ENCODE measurements at regions not wholly inside any gene's neighbourhood (a gene's known extent, or its start where the extent isn't known, plus 50 kb on each side); places are given as distances from the start of the nearest gene placed in this dataset.

DNA sequence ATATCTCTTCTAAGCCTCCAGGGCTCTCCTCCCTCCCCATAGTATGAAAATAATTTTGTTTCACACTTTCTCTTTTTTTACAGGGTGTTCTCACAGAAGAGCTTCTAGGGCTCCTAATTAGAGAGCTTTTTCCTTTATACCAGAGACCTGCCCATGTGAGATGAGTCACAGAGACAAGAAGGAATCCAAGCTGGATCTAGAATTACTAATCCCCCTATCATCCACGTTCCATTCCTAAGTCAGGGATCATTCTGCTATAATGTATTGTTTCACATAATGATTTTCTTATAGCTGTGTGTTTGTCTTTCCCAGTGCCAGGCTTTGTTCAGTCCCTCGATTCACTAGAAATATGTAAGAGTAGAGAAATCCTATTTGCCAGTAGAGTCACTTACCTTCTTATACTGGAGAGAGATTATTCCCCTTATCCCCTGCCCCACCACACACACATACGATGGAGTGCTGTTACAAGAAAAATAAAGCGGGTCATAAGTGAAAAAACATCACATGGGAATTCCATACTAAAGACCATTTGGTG is 778.3 kb upstream of the LRRC4C start:
- TF ChIP-seq, protein P1, sequence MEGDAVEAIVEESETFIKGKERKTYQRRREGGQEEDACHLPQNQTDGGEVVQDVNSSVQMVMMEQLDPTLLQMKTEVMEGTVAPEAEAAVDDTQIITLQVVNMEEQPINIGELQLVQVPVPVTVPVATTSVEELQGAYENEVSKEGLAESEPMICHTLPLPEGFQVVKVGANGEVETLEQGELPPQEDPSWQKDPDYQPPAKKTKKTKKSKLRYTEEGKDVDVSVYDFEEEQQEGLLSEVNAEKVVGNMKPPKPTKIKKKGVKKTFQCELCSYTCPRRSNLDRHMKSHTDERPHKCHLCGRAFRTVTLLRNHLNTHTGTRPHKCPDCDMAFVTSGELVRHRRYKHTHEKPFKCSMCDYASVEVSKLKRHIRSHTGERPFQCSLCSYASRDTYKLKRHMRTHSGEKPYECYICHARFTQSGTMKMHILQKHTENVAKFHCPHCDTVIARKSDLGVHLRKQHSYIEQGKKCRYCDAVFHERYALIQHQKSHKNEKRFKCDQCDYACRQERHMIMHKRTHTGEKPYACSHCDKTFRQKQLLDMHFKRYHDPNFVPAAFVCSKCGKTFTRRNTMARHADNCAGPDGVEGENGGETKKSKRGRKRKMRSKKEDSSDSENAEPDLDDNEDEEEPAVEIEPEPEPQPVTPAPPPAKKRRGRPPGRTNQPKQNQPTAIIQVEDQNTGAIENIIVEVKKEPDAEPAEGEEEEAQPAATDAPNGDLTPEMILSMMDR (IDR thresholded peaks at IDR 0.05): no peak
- no peak for TF ChIP-seq POLR2A (IDR thresholded peaks at IDR 0.05)

All from uterus (tissue), 2 donors.